B cell (primary cell): ENCODE measurements at regions not wholly inside any gene's neighbourhood (a gene's known extent, or its start where the extent isn't known, plus 50 kb on each side); places are given as distances from the start of the nearest gene placed in this dataset.

Experiments used
- ATAC-seq: fragments of 200-7000 bp; cut with Tn5 transposase; one replicate; pipeline ENCODE4 v1.10.0; 2021; ENCODE audit warnings: low read depth, mild to moderate bottlenecking, moderate number of reproducible peaks, moderate library complexity
- CTCF ChIA-PET: fragments of 350-600 bp; sonication (Branson Sonifier 250); formaldehyde crosslinking; loops from one replicate; lab custom pipeline; 2021; ENCODE audit warnings: antibody characterized with exemption, inconsistent platforms; lab: Charles Lee
- POLR2A ChIA-PET: fragments of 350-600 bp; sonication (Branson Sonifier 250); formaldehyde crosslinking; loops from one replicate; lab custom pipeline; 2021; ENCODE audit warnings: antibody characterized with exemption; lab: Charles Lee
- DNase-seq: peaks from one replicate; pipeline ENCODE4 v3.0.0; 2013
- H2AFZ ChIP-seq: 2 replicates; pipeline ENCODE4 v1.6.1; 2012; ENCODE audit warnings: mild to moderate bottlenecking, low read depth, low read length; ENCODE audit not compliant: insufficient read depth, poor library complexity, severe bottlenecking
- H3K27ac ChIP-seq, 2 donors: 1 replicate in 1 of 2; 2 replicates in 1 of 2; pipeline ENCODE4 v1.5.1; 2012 to 2013; ENCODE audit warnings: low read length in 2 of 2, mild to moderate bottlenecking in 2 of 2, moderate library complexity in 1 of 2
- H3K27me3 ChIP-seq, 4 experiments: fragments of 200-600 bp in 1 of 4; sonication (generic) in 1 of 4; replicated peaks in 1 of 4; 1 replicate in 2 of 4; 2 replicates in 2 of 4; pipeline versions ENCODE4 v1.6.1 to v1.7.0; 2013 to 2016; ENCODE audit warnings: low read length in 3 of 4, mild to moderate bottlenecking in 2 of 4, mixed read lengths in 1 of 4, moderate library complexity in 1 of 4; ENCODE audit not compliant: insufficient read depth in 4 of 4, control insufficient read depth in 3 of 4; ENCODE audit errors: control extremely low read depth in 1 of 4
- H3K36me3 ChIP-seq, 2 experiments: replicated peaks in 1 of 2; 1 replicate in 1 of 2; 2 replicates in 1 of 2; pipeline versions ENCODE4 v1.6.1 to v1.7.1; 2013; ENCODE audit warnings: low read length in 1 of 2; ENCODE audit not compliant: insufficient read depth in 2 of 2, control insufficient read depth in 1 of 2; ENCODE audit errors: control extremely low read depth in 1 of 2, extremely low read depth in 1 of 2
- H3K4me1 ChIP-seq, 2 donors: fragments of 200-600 bp in 1 of 2; sonication (generic) in 1 of 2; 1 replicate in 1 of 2; 2 replicates in 1 of 2; pipeline versions ENCODE4 v1.5.1 to v1.6.1; 2013 to 2017; ENCODE audit warnings: low read length in 2 of 2; ENCODE audit not compliant: control insufficient read depth in 2 of 2, insufficient read depth in 2 of 2
- H3K4me2 ChIP-seq: replicated peaks from 2 replicates; pipeline ENCODE3; 2012; ENCODE audit warnings: mild to moderate bottlenecking, low read depth, low read length; ENCODE audit not compliant: poor library complexity, severe bottlenecking
- H3K4me3 ChIP-seq, 5 experiments: fragments of 200-600 bp in 1 of 5; sonication (generic) in 1 of 5; 1 replicate in 3 of 5; 2 replicates in 2 of 5; pipeline versions ENCODE4 v1.5.1 to v1.7.0; 2011 to 2016; ENCODE audit warnings: low read length in 4 of 5, mild to moderate bottlenecking in 4 of 5, low read depth in 2 of 5, control low read depth in 1 of 5, moderate library complexity in 1 of 5; ENCODE audit not compliant: insufficient read depth in 1 of 5; ENCODE audit errors: control extremely low read depth in 1 of 5, extremely low read depth in 1 of 5
- H3K79me2 ChIP-seq: fragments of 200-600 bp; sonication (generic); one replicate; pipeline ENCODE4 v1.6.0; 2016; ENCODE audit warnings: low read length; ENCODE audit not compliant: control insufficient read depth, insufficient read depth
- H3K9ac ChIP-seq: fragments of 200-600 bp; sonication (generic); 2 replicates; pipeline ENCODE4 v1.6.1; 2017; ENCODE audit warnings: mild to moderate bottlenecking, low read length, moderate library complexity
- H3K9me3 ChIP-seq, 3 donors: one replicate each; pipeline versions ENCODE4 v1.6.1 to v1.7.1; 2013; ENCODE audit warnings: low read length in 2 of 3; ENCODE audit not compliant: control insufficient read depth in 2 of 3, insufficient read depth in 1 of 3; ENCODE audit errors: control extremely low read depth in 1 of 3
- H4K20me1 ChIP-seq: 2 replicates; pipeline ENCODE4 v1.6.0; 2012; ENCODE audit warnings: mild to moderate bottlenecking, low read length; ENCODE audit not compliant: insufficient read depth, control insufficient read depth, poor library complexity, severe bottlenecking
- H3K27ac Mint-ChIP-seq: one replicate; pipeline ENCODE4 v1.8.0; 2021; ENCODE audit warnings: mixed read lengths
- H3K27me3 Mint-ChIP-seq: one replicate; pipeline ENCODE4 v1.8.0; 2021; ENCODE audit warnings: mixed read lengths
- H3K4me1 Mint-ChIP-seq: one replicate; pipeline ENCODE4 v1.8.0; 2021; ENCODE audit warnings: mixed read lengths
- H3K4me3 Mint-ChIP-seq: one replicate; pipeline ENCODE4 v1.8.0; 2021; ENCODE audit warnings: mixed read lengths
- H3K9me3 Mint-ChIP-seq: one replicate; pipeline ENCODE4 v1.8.0; 2022; ENCODE audit warnings: mixed read lengths; ENCODE audit not compliant: insufficient read depth
- CTCF ChIP-seq: fragments of 200-600 bp; IDR thresholded peaks from one replicate; pipeline ENCODE4 v1.8.0; 2022; ENCODE audit warnings: antibody characterized with exemption, mild to moderate bottlenecking
- EZH2 ChIP-seq: IDR thresholded peaks from 2 replicates; pipeline ENCODE4 v1.6.1; 2012; ENCODE audit warnings: borderline replicate concordance, low read depth, mild to moderate bottlenecking, moderate library complexity, low read length; ENCODE audit not compliant: insufficient read depth, poor library complexity, severe bottlenecking
- WGBS: methylation state at CpG from one replicate; pipeline ENCODE4 v1.1.5; 2013; ENCODE audit warnings: missing lambda C conversion rate; ENCODE audit not compliant: insufficient coverage; 5-methylcytosine and 5-hydroxymethylcytosine counted together
- intact Hi-C: fragments of 100-400 bp; cut with micrococcal nuclease; formaldehyde crosslinking; loops from one replicate; pipeline ENCODE4 v1.10.0; 2022

GRCh38 chr3:145079436-145079835, 1081.5 kb downstream of the PLOD2 start:
- ChIA-PET POLR2A (no interaction called here), CTCF (no interaction called here)
- intact Hi-C loops: no loop called here
- Mint-ChIP-seq H3K4me3 (no peak overlapping the region), H3K27ac (no peak overlapping the region), H3K27me3 (no peaks in the 10 kb centered on the region), H3K4me1 (no peaks in the 10 kb centered on the region), H3K9me3 (no peaks in the 10 kb centered on the region)
- H3K4me3 ChIP-seq: no peak overlapping the region
- no peaks in the 10 kb centered on the region for H4K20me1 ChIP-seq
- H3K27me3 ChIP-seq: no peaks in the 10 kb centered on the region
- H2AFZ ChIP-seq: no peak overlapping the region
- H3K79me2 ChIP-seq: no peaks in the 10 kb centered on the region
- ATAC-seq (no peak), DNase-seq (no peak)
- no peaks in the 10 kb centered on the region for H3K36me3 ChIP-seq
- no peaks in the 10 kb centered on the region for H3K4me1 ChIP-seq
- H3K9me3 ChIP-seq: no peaks in the 10 kb centered on the region
- no peak overlapping the region for H3K27ac ChIP-seq
- no CpG with 5 or more reads among the region's 2 CpGs for WGBS
- H3K4me2 ChIP-seq: no peak overlapping the region
- H3K9ac ChIP-seq: no peak overlapping the region
- TF ChIP-seq EZH2 (no peak), CTCF (no peak)

- POLR2A ChIA-PET: no interaction called here
Observed at GRCh38 chr3:145087038-145087437, 1073.9 kb downstream of the PLOD2 start.

More at GRCh38 chr3:145087038-145087437, 1073.9 kb downstream of the PLOD2 start:
- Histone ChIP-seq H2AFZ (no peak overlapping the region), H3K4me3 (no peak overlapping the region), H3K9me3 (no peaks in the 10 kb centered on the region), H4K20me1 (no peaks in the 10 kb centered on the region), H3K4me1 (no peaks in the 10 kb centered on the region), H3K79me2 (no peaks in the 10 kb centered on the region), H3K27ac (no peak overlapping the region), H3K4me2 (no peak overlapping the region), H3K9ac (no peak overlapping the region), H3K36me3 (no peaks in the 10 kb centered on the region), H3K27me3 (no peaks in the 10 kb centered on the region)
- TF ChIP-seq EZH2: no peak
- TF ChIP-seq CTCF: no peak
- no peaks in the 10 kb centered on the region for H3K9me3 Mint-ChIP-seq
- H3K27ac Mint-ChIP-seq: no peak overlapping the region
- H3K4me1 Mint-ChIP-seq: peaks cover 2% of the 10 kb centered on the region
- intact Hi-C loops: no loop called here
- ATAC-seq (no peak), DNase-seq (no peak)
- WGBS: no CpG with 5 or more reads among the region's 1 CpG
- no peaks in the 10 kb centered on the region for H3K27me3 Mint-ChIP-seq
- CTCF ChIA-PET: no interaction called here
- no peak overlapping the region for H3K4me3 Mint-ChIP-seq
